Erythroblast (primary cell): ENCODE measurements at regions not wholly inside any gene's neighbourhood (a gene's known extent, or its start where the extent isn't known, plus 50 kb on each side); places are given as distances from the start of the nearest gene placed in this dataset.

ENCODE experiments used
- GATA1 ChIP-seq: IDR thresholded peaks from 2 replicates; pipeline ENCODE4 v1.6.1; 2011; ENCODE audit warnings: low read depth, mild to moderate bottlenecking, control low read depth, low read length, moderate library complexity
- POLR2A ChIP-seq: IDR thresholded peaks from 2 replicates; pipeline ENCODE4 v1.6.1; 2011; ENCODE audit warnings: mild to moderate bottlenecking, low read length

DNA sequence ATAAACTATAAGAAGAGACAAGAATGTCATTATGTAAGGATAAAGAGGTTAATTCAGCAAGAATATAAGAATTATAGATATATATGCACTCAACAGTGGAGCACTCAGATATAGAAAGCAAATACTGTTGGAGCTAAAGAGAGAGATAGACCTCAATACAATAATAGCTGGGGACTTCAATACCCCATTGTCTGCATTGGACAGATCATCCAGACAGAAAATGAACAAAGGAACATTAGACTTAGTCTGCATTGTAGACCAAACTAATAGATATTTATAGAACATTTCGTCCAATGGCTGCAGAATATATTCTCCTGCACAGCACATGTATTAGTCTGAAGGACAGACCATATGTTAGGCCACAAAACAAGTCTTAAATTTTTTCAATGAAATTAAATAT, 777.1 kb downstream of the CDH18 start:
- no peak for TF ChIP-seq POLR2A
- TF ChIP-seq GATA1: no peak
